Hepatocyte (in vitro differentiated cells): ENCODE measurements at regions not wholly inside any gene's neighbourhood (a gene's known extent, or its start where the extent isn't known, plus 50 kb on each side); places are given as distances from the start of the nearest gene placed in this dataset.

Source experiments
- DNase-seq: peaks from one replicate; pipeline ENCODE4 v3.0.0-alpha.2; 2016; ENCODE audit warnings: low spot score
- H2AFZ ChIP-seq: fragments of 200-600 bp; sonication (generic); 2 replicates; pipeline ENCODE4 v1.6.0; 2016; ENCODE audit warnings: antibody characterized with exemption, mild to moderate bottlenecking
- H3K27ac ChIP-seq: fragments of 200-600 bp; sonication (generic); 2 replicates; pipeline ENCODE4 v1.5.1; 2016; ENCODE audit warnings: mild to moderate bottlenecking
- H3K27me3 ChIP-seq: fragments of 200-600 bp; sonication (generic); 2 replicates; pipeline ENCODE4 v1.6.1; 2016
- H3K36me3 ChIP-seq: fragments of 200-600 bp; sonication (generic); replicated peaks from 2 replicates; pipeline ENCODE4 v1.5.1; 2016; ENCODE audit warnings: low read depth; ENCODE audit not compliant: insufficient read depth
- H3K4me1 ChIP-seq: fragments of 200-600 bp; sonication (generic); 2 replicates; pipeline ENCODE4 v1.5.1; 2016; ENCODE audit warnings: mild to moderate bottlenecking, moderate library complexity; ENCODE audit not compliant: insufficient read depth
- H3K4me2 ChIP-seq: fragments of 200-600 bp; sonication (generic); 2 replicates; pipeline ENCODE4 v1.6.0; 2016
- H3K4me3 ChIP-seq: fragments of 200-600 bp; sonication (generic); 2 replicates; pipeline ENCODE4 v1.5.1; 2016; ENCODE audit warnings: mild to moderate bottlenecking
- H3K79me2 ChIP-seq: fragments of 200-600 bp; sonication (generic); 2 replicates; pipeline ENCODE4 v1.6.0; 2017; ENCODE audit warnings: mild to moderate bottlenecking
- H3K9me2 ChIP-seq: fragments of 200-600 bp; sonication (generic); replicated peaks from 2 replicates; pipeline ENCODE4 v1.6.0; 2017; ENCODE audit warnings: mild to moderate bottlenecking; ENCODE audit not compliant: insufficient read depth
- H3K9me3 ChIP-seq: fragments of 200-600 bp; sonication (generic); 2 replicates; pipeline ENCODE4 v1.5.1; 2016; ENCODE audit warnings: low read depth, mild to moderate bottlenecking
- H4K20me1 ChIP-seq: fragments of 200-600 bp; sonication (generic); 2 replicates; pipeline ENCODE4 v1.6.0; 2016; ENCODE audit warnings: mild to moderate bottlenecking; ENCODE audit not compliant: insufficient read depth, poor library complexity, severe bottlenecking
- CTCF ChIP-seq: fragments of 200-600 bp; sonication (generic); IDR thresholded peaks from 2 replicates; pipeline ENCODE4 v1.5.1; 2016; ENCODE audit warnings: antibody characterized with exemption, mild to moderate bottlenecking; ENCODE audit not compliant: poor library complexity
- EZH2 ChIP-seq: fragments of 200-600 bp; sonication (generic); IDR thresholded peaks from 2 replicates; pipeline ENCODE4 v1.6.1; 2016; ENCODE audit warnings: antibody characterized with exemption, mild to moderate bottlenecking, borderline replicate concordance
- EZH2phosphoT487 ChIP-seq: fragments of 200-600 bp; sonication (generic); IDR thresholded peaks from one replicate; pipeline ENCODE4 v1.6.1; 2018; ENCODE audit warnings: antibody characterized with exemption, mild to moderate bottlenecking, low read depth, moderate library complexity; ENCODE audit not compliant: unreplicated experiment, severe bottlenecking
- WGBS: methylation state at CpG from one replicate; pipeline ENCODE4 v1.1.6; 2016; ENCODE audit warnings: low lambda C conversion rate; ENCODE audit errors: missing lambda C conversion rate; 5-methylcytosine and 5-hydroxymethylcytosine counted together

- Histone ChIP-seq H3K4me1 (no peaks in the 10 kb centered on the region), H3K79me2 (no peaks in the 10 kb centered on the region), H3K4me3 (no peak overlapping the region), H3K27me3 (no peaks in the 10 kb centered on the region), H3K9me2 (no peaks in the 10 kb centered on the region), H3K36me3 (no peaks in the 10 kb centered on the region), H3K4me2 (no peak overlapping the region), H2AFZ (no peak overlapping the region), H3K9me3 (no peaks in the 10 kb centered on the region), H3K27ac (no peak overlapping the region), H4K20me1 (no peaks in the 10 kb centered on the region)
- 53% methylated on average over 1 of the region's 1 CpG for WGBS
- TF ChIP-seq EZH2 (no peak), EZH2phosphoT487 (no peak), CTCF (no peak)
- DNase-seq: no peak
These were observed 174.2 kb upstream of the C9orf72 start for GRCh38 chr9:27747450-27747849.

GRCh38 chr9:27749838-27750237 lies 176.6 kb upstream of the C9orf72 start:
- no peak for DNase-seq
- H3K9me3 ChIP-seq: no peaks in the 10 kb centered on the region
- 55% methylated on average over 2 of the region's 2 CpGs for WGBS
- H2AFZ ChIP-seq: no peak overlapping the region
- no peak overlapping the region for H3K4me3 ChIP-seq
- no peaks in the 10 kb centered on the region for H3K27me3 ChIP-seq
- no peaks in the 10 kb centered on the region for H3K36me3 ChIP-seq
- no peak overlapping the region for H3K27ac ChIP-seq
- no peaks in the 10 kb centered on the region for H3K9me2 ChIP-seq
- no peak overlapping the region for H3K4me2 ChIP-seq
- no peaks in the 10 kb centered on the region for H4K20me1 ChIP-seq
- no peaks in the 10 kb centered on the region for H3K79me2 ChIP-seq
- no peak for TF ChIP-seq EZH2
- no peak for TF ChIP-seq EZH2phosphoT487
- TF ChIP-seq CTCF: no peak
- H3K4me1 ChIP-seq: no peaks in the 10 kb centered on the region

GRCh38 chr9:27750566-27750965 lies 177.3 kb upstream of the C9orf72 start:
- 76% methylated on average over 3 of the region's 3 CpGs for WGBS
- H4K20me1 ChIP-seq: no peaks in the 10 kb centered on the region
- H3K4me3 ChIP-seq: no peak overlapping the region
- no peak for DNase-seq
- no peak for TF ChIP-seq CTCF
- no peak for TF ChIP-seq EZH2phosphoT487
- no peak for TF ChIP-seq EZH2
- H3K4me2 ChIP-seq: no peak overlapping the region
- H3K9me2 ChIP-seq: no peaks in the 10 kb centered on the region
- no peaks in the 10 kb centered on the region for H3K27me3 ChIP-seq
- no peaks in the 10 kb centered on the region for H3K4me1 ChIP-seq
- H3K9me3 ChIP-seq: no peaks in the 10 kb centered on the region
- no peaks in the 10 kb centered on the region for H3K36me3 ChIP-seq
- H3K79me2 ChIP-seq: no peaks in the 10 kb centered on the region
- H2AFZ ChIP-seq: no peak overlapping the region
- H3K27ac ChIP-seq: no peak overlapping the region

GRCh38 chr9:27752069-27752468 lies 178.8 kb upstream of the C9orf72 start:
- Histone ChIP-seq H3K4me1 (no peaks in the 10 kb centered on the region), H3K4me2 (no peak overlapping the region), H2AFZ (no peak overlapping the region), H3K4me3 (no peak overlapping the region), H3K36me3 (no peaks in the 10 kb centered on the region), H3K9me2 (no peaks in the 10 kb centered on the region), H3K79me2 (no peaks in the 10 kb centered on the region), H3K27me3 (no peaks in the 10 kb centered on the region), H3K9me3 (no peaks in the 10 kb centered on the region), H3K27ac (no peak overlapping the region), H4K20me1 (no peaks in the 10 kb centered on the region)
- TF ChIP-seq CTCF: no peak
- no peak for TF ChIP-seq EZH2
- no peak for TF ChIP-seq EZH2phosphoT487
- 93% methylated on average over 4 of the region's 4 CpGs for WGBS
- no peak for DNase-seq
